Upper lobe of left lung (tissue), 4 donors: ENCODE measurements at regions not wholly inside any gene's neighbourhood (a gene's known extent, or its start where the extent isn't known, plus 50 kb on each side); places are given as distances from the start of the nearest gene placed in this dataset.

Experiments
- POLR2A ChIP-seq, 4 donors: fragments of 450-650 bp; IDR thresholded peaks; one replicate each; pipeline ENCODE4 v1.5.1; 2016 to 2017; ENCODE audit warnings: antibody characterized with exemption in 4 of 4, mild to moderate bottlenecking in 2 of 4
- POLR2AphosphoS5 ChIP-seq, 2 donors: sonication (generic); formaldehyde crosslinking; IDR thresholded peaks; one replicate each; pipeline ENCODE4 v1.5.1; 2017; ENCODE audit warnings: antibody characterized with exemption in 2 of 2
- TF ChIP-seq, protein P1 (sequence below), 6 experiments: fragments of 450-650 bp in 4 of 6; fragments of 200-600 bp in 2 of 6; sonication (generic) in 2 of 6; IDR thresholded peaks; one replicate each; pipeline ENCODE4 v1.5.1; 2016 to 2019; ENCODE audit warnings: antibody characterized with exemption in 6 of 6

DNA sequence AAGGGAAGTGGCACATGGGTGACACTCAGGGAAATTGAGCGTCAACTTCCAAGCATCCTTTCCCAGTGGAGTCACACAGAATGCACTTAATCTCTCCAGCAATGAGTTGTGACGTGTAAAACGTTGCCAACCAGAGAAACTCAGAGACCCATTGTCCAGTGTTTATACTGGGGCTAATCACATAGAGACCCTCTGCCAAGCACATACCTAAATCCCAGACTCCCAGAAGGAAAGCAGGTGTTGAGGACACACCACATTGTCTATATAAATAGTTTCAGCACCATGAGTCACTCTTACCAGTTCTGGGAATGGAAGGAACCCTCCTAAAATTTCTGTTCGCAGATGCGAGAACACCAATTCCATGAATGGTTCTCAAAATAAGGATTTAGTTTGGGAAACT, 76.4 kb upstream of the BET1 start:
- TF ChIP-seq, protein P1, sequence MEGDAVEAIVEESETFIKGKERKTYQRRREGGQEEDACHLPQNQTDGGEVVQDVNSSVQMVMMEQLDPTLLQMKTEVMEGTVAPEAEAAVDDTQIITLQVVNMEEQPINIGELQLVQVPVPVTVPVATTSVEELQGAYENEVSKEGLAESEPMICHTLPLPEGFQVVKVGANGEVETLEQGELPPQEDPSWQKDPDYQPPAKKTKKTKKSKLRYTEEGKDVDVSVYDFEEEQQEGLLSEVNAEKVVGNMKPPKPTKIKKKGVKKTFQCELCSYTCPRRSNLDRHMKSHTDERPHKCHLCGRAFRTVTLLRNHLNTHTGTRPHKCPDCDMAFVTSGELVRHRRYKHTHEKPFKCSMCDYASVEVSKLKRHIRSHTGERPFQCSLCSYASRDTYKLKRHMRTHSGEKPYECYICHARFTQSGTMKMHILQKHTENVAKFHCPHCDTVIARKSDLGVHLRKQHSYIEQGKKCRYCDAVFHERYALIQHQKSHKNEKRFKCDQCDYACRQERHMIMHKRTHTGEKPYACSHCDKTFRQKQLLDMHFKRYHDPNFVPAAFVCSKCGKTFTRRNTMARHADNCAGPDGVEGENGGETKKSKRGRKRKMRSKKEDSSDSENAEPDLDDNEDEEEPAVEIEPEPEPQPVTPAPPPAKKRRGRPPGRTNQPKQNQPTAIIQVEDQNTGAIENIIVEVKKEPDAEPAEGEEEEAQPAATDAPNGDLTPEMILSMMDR (IDR thresholded peaks at IDR 0.05) = no peak
- TF ChIP-seq POLR2A (IDR thresholded peaks at IDR 0.05) (no peak), POLR2AphosphoS5 (IDR thresholded peaks at IDR 0.05) (no peak)
